ENCODE measurements at regions not wholly inside any gene's neighbourhood (a gene's known extent, or its start where the extent isn't known, plus 50 kb on each side); places are given as distances from the start of the nearest gene placed in this dataset.
A peak's percentile ranks its signal among the peaks of the same experiment; 100 is the strongest.

GRCh38 chr2:898319-898718 lies 52.3 kb upstream of the SNTG2 start:
- no peak for DNase-seq

- no peak for DNase-seq
Measured at GRCh38 chr2:897091-897490, 53.6 kb upstream of the SNTG2 start.

GRCh38 chr2:893311-893710 lies 57.3 kb upstream of the SNTG2 start:
- DNase-seq = peak; percentile 39

- no peak for DNase-seq
Measured at GRCh38 chr2:892892-893291, 57.8 kb upstream of the SNTG2 start.

- DNase-seq = no peak
Measured at GRCh38 chr2:892401-892800, 58.2 kb upstream of the SNTG2 start.

GRCh38 chr2:891734-892133 lies 58.9 kb upstream of the SNTG2 start:
- DNase-seq = no peak

- DNase-seq = no peak
Measured at GRCh38 chr2:890791-891190, 59.9 kb upstream of the SNTG2 start.

GRCh38 chr2:890214-890613 lies 60.4 kb upstream of the SNTG2 start:
- no peak for DNase-seq

- DNase-seq = no peak
Measured at GRCh38 chr2:888906-889566, 61.6 kb upstream of the SNTG2 start.

- no peak for DNase-seq
Measured at GRCh38 chr2:888211-888801, 62.3 kb upstream of the SNTG2 start.

- DNase-seq = no peak
Measured at GRCh38 chr2:887639-888038, 63.0 kb upstream of the SNTG2 start.

GRCh38 chr2:886072-887022 lies 64.3 kb upstream of the SNTG2 start:
- no peak for DNase-seq

GRCh38 chr2:885230-886071 lies 65.2 kb upstream of the SNTG2 start:
- DNase-seq = no peak

GRCh38 chr2:883803-884748 lies 66.6 kb upstream of the SNTG2 start:
- no peak for DNase-seq

- no peak for DNase-seq
Measured at GRCh38 chr2:883260-883802, 67.3 kb upstream of the SNTG2 start.

- no peak for DNase-seq
Measured at GRCh38 chr2:881204-881918, 69.3 kb upstream of the SNTG2 start.

GRCh38 chr2:880201-880970 lies 70.3 kb upstream of the SNTG2 start:
- no peak for DNase-seq

GRCh38 chr2:879540-879939 lies 71.1 kb upstream of the SNTG2 start:
- no peak for DNase-seq

- no peak for DNase-seq
Measured at GRCh38 chr2:878245-878930, 72.3 kb upstream of the SNTG2 start.
